Endothelial cell of umbilical vein (primary cell): ENCODE measurements at regions not wholly inside any gene's neighbourhood (a gene's known extent, or its start where the extent isn't known, plus 50 kb on each side); places are given as distances from the start of the nearest gene placed in this dataset.

Source experiments
- BruUV-seq: library from RNA; stranded (reverse); fragments of 400-500 nt; replicated peaks from 2 replicates; lab custom pipeline; 2021; lab: Mats Ljungman, UMichigan
- CTCF ChIA-PET: fragments of 300-600, 350-600 bp; sonication (Branson Sonifier 250); formaldehyde crosslinking; loops from one replicate; lab custom pipeline; 2021; ENCODE audit warnings: antibody characterized with exemption, inconsistent platforms; lab: Charles Lee
- POLR2A ChIA-PET: fragments of 300-600, 350-600 bp; sonication (Branson Sonifier 250); formaldehyde crosslinking; loops from one replicate; lab custom pipeline; 2021; ENCODE audit warnings: antibody characterized with exemption, inconsistent platforms; lab: Charles Lee
- DNase-seq: peaks from one replicate; pipeline ENCODE4 v3.0.0-alpha.2; 2011; ENCODE audit warnings: low read depth, low spot score
- FAIRE-seq: peaks from 2 replicates; lab custom pipeline; 2011; peaks lifted over from hg19 to GRCh38; lab: Jason Lieb, UNC
- H2AFZ ChIP-seq: 2 replicates; pipeline ENCODE4 v1.6.0; 2012; ENCODE audit warnings: low read depth, low read length, control low read depth, inconsistent platforms
- H3K27ac ChIP-seq: 2 replicates; pipeline ENCODE4 v1.5.1; 2011; ENCODE audit warnings: low read depth, mild to moderate bottlenecking, control low read depth, low read length, moderate library complexity; ENCODE audit not compliant: insufficient read depth
- H3K27me3 ChIP-seq, 2 experiments: 2 replicates each; pipeline versions ENCODE4 v1.6.0 to v1.6.1; 2011; ENCODE audit warnings: low read length in 2 of 2, mixed read lengths in 1 of 2; ENCODE audit not compliant: control insufficient read depth in 2 of 2, insufficient read depth in 2 of 2
- H3K36me3 ChIP-seq, 2 experiments: 2 replicates in 1 of 2; 3 replicates in 1 of 2; pipeline ENCODE4 v1.5.1; 2011; ENCODE audit warnings: low read length in 2 of 2, mild to moderate bottlenecking in 1 of 2, moderate library complexity in 1 of 2; ENCODE audit not compliant: control insufficient read depth in 2 of 2, insufficient read depth in 2 of 2; ENCODE audit errors: extremely low read depth in 1 of 2
- H3K4me1 ChIP-seq: 3 replicates; pipeline ENCODE4 v1.5.1; 2011; ENCODE audit warnings: mild to moderate bottlenecking, low read length; ENCODE audit not compliant: control insufficient read depth, insufficient read depth; ENCODE audit errors: extremely low read depth
- H3K4me2 ChIP-seq: 2 replicates; pipeline ENCODE4 v1.6.1; 2011; ENCODE audit warnings: low read length, control low read depth, mixed read lengths; ENCODE audit not compliant: insufficient read depth
- H3K4me3 ChIP-seq, 3 experiments: fragments of 200-600 bp in 1 of 3; sonication (generic), shearing (Covaris generic) in 1 of 3; replicated peaks in 1 of 3; 2 replicates each; pipeline ENCODE4 v1.5.1; 2011 to 2016; ENCODE audit warnings: control low read depth in 3 of 3, low read length in 3 of 3, mild to moderate bottlenecking in 2 of 3, inconsistent platforms in 1 of 3, low read depth in 1 of 3, moderate library complexity in 1 of 3; ENCODE audit not compliant: insufficient read depth in 1 of 3
- H3K79me2 ChIP-seq: 2 replicates; pipeline ENCODE4 v1.6.0; 2012; ENCODE audit warnings: low read length, inconsistent platforms; ENCODE audit not compliant: control insufficient read depth, insufficient read depth
- H3K9ac ChIP-seq: replicated peaks from 2 replicates; pipeline ENCODE3; 2011; ENCODE audit warnings: low read length, control low read depth; ENCODE audit not compliant: insufficient read depth; ENCODE audit errors: extremely low read depth
- H3K9me1 ChIP-seq: replicated peaks from 3 replicates; pipeline ENCODE4 v1.6.0; 2011; ENCODE audit warnings: mild to moderate bottlenecking, low read length; ENCODE audit not compliant: control insufficient read depth, insufficient read depth; ENCODE audit errors: extremely low read depth
- H3K9me3 ChIP-seq: replicated peaks from 2 replicates; pipeline ENCODE4 v1.5.1; 2012; ENCODE audit warnings: low read length, inconsistent platforms; ENCODE audit not compliant: control insufficient read depth, insufficient read depth
- H4K20me1 ChIP-seq: replicated peaks from 2 replicates; pipeline ENCODE3; 2011; ENCODE audit warnings: mild to moderate bottlenecking, low read length; ENCODE audit not compliant: control insufficient read depth, insufficient read depth; ENCODE audit errors: extremely low read depth
- EZH2 ChIP-seq: IDR thresholded peaks from 2 replicates; pipeline ENCODE4 v1.6.1; 2012; ENCODE audit warnings: borderline replicate concordance, low read depth, mild to moderate bottlenecking, moderate library complexity, low read length, inconsistent platforms; ENCODE audit not compliant: severe bottlenecking
- FOS ChIP-seq: IDR thresholded peaks from 2 replicates; pipeline ENCODE4 v1.6.1; 2011; ENCODE audit warnings: mild to moderate bottlenecking, low read length, moderate library complexity, borderline replicate concordance; ENCODE audit not compliant: insufficient read depth
- GATA2 ChIP-seq: IDR thresholded peaks from 2 replicates; pipeline ENCODE4 v1.7.0; 2011; ENCODE audit warnings: low read depth, mild to moderate bottlenecking, moderate library complexity, mixed read lengths, low read length; ENCODE audit not compliant: insufficient read length, insufficient read depth
- JUN ChIP-seq: IDR thresholded peaks from 2 replicates; pipeline ENCODE4 v1.6.1; 2011; ENCODE audit warnings: borderline replicate concordance, low read depth; ENCODE audit not compliant: insufficient read length, insufficient read depth
- MYC ChIP-seq: IDR thresholded peaks from one replicate; pipeline ENCODE4 v1.6.1; 2011; ENCODE audit warnings: mild to moderate bottlenecking, low read depth, low read length
- POLR2A ChIP-seq: IDR thresholded peaks from 2 replicates; pipeline ENCODE4 v1.6.1; 2012; ENCODE audit warnings: low read depth, mild to moderate bottlenecking, control low read depth, low read length
- POLR2AphosphoS5 ChIP-seq: IDR thresholded peaks from 2 replicates; pipeline ENCODE4 v1.6.1; 2012; ENCODE audit warnings: low read depth, mild to moderate bottlenecking, control low read depth, low read length, moderate library complexity; ENCODE audit not compliant: insufficient read depth
- dilution Hi-C: fragments of 300-500 bp; cut with MboI; formaldehyde crosslinking; loops from one replicate; pipeline ENCODE4 v1.15.0; 2019; ENCODE audit warnings: low sequenced_read_pairs; ENCODE audit not compliant: extremely low pct_ligation_motif_present
- intact Hi-C: fragments of 100-400 bp; cut with micrococcal nuclease; formaldehyde crosslinking; loops from one replicate; pipeline ENCODE4 v1.10.0; 2022
- TF ChIP-seq, protein P1 (sequence below), 2 donors: IDR thresholded peaks; 1 replicate in 1 of 2; 2 replicates in 1 of 2; pipeline ENCODE4 v1.5.1; 2011; ENCODE audit warnings: low read length in 2 of 2, mild to moderate bottlenecking in 2 of 2, moderate library complexity in 2 of 2, control low read depth in 1 of 2, inconsistent platforms in 1 of 2, low read depth in 1 of 2; ENCODE audit not compliant: insufficient read depth in 1 of 2; ENCODE audit errors: extremely low read depth in 1 of 2
- TF ChIP-seq, protein P2 (sequence below): IDR thresholded peaks from 2 replicates; pipeline ENCODE4 v1.6.1; 2011; ENCODE audit not compliant: insufficient read depth, insufficient read length

DNA sequence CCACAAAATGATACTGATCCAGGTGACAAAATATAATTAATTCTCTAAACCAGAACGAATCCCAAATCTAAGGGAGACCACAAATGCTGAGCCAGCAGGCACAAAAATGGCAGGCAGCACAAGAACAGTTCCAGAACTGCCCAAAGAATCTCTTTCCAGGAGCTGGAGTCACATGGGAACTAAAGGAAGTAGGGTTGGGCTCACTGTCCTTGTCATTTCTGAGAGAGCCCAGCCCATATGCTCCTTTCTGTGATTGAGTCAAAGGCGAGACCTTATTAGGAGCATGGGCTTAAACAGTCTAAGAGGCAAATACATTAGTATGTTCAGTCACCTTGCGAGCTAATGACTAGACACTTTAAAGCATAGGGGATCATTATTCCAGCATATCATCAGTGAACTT lies 327.6 kb upstream of the ARID1B start:
- Histone ChIP-seq H3K27me3 (no peaks in the 10 kb centered on the region), H3K9me1 (no peaks in the 10 kb centered on the region), H3K9me3 (no peaks in the 10 kb centered on the region), H3K4me3 (no peak overlapping the region), H4K20me1 (no peaks in the 10 kb centered on the region), H2AFZ (no peak overlapping the region), H3K9ac (no peak overlapping the region), H3K36me3 (no peaks in the 10 kb centered on the region), H3K79me2 (no peaks in the 10 kb centered on the region), H3K4me2 (no peak overlapping the region), H3K27ac (no peak overlapping the region), H3K4me1 (no peaks in the 10 kb centered on the region)
- intact Hi-C loops (no loop called here), dilution Hi-C loops (no loop called here)
- TF ChIP-seq MYC (no peak), EZH2 (no peak), POLR2AphosphoS5 (no peak), POLR2A (no peak), FOS (no peak), JUN (no peak), GATA2 (no peak)
- TF ChIP-seq, protein P1, sequence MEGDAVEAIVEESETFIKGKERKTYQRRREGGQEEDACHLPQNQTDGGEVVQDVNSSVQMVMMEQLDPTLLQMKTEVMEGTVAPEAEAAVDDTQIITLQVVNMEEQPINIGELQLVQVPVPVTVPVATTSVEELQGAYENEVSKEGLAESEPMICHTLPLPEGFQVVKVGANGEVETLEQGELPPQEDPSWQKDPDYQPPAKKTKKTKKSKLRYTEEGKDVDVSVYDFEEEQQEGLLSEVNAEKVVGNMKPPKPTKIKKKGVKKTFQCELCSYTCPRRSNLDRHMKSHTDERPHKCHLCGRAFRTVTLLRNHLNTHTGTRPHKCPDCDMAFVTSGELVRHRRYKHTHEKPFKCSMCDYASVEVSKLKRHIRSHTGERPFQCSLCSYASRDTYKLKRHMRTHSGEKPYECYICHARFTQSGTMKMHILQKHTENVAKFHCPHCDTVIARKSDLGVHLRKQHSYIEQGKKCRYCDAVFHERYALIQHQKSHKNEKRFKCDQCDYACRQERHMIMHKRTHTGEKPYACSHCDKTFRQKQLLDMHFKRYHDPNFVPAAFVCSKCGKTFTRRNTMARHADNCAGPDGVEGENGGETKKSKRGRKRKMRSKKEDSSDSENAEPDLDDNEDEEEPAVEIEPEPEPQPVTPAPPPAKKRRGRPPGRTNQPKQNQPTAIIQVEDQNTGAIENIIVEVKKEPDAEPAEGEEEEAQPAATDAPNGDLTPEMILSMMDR (IDR thresholded peaks at IDR 0.05; ENCODE audit: extremely low read depth in 1 of 2, insufficient read depth in 1 of 2, low read depth in 1 of 2, low read length in 2 of 2), result no peak
- TF ChIP-seq, protein P2, sequence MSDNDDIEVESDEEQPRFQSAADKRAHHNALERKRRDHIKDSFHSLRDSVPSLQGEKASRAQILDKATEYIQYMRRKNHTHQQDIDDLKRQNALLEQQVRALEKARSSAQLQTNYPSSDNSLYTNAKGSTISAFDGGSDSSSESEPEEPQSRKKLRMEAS, result no peak
- ChIA-PET POLR2A (no interaction called here), CTCF (interaction anchor here (1.0 to 1.2 kb wide), 2 partner anchors 11 to 66 kb away, joined by 3 to 4 read pairs; no protein-coding TSS in a partner anchor)
- BruUV-seq, result no TSS peak
- DNase-seq, result no peak
- FAIRE-seq, result no peak
